ENCODE measurements at regions not wholly inside any gene's neighbourhood (a gene's known extent, or its start where the extent isn't known, plus 50 kb on each side); places are given as distances from the start of the nearest gene placed in this dataset.
A peak's percentile ranks its signal among the peaks of the same experiment; 100 is the strongest.
"Not testable (repeated sequence)": the region's sequence is repeated elsewhere in the genome, so short reads cannot be mapped to it uniquely, and the experiment has no call there.

- DNase-seq; intact Hi-C loops (cut with DNase I): not testable (repeated sequence)
These were observed 82.5 kb downstream of the POTEH start for GRCh38 chr22:15772337-15772736.

- intact Hi-C loops (cut with DNase I); DNase-seq: not testable (repeated sequence)
These were observed 85.3 kb downstream of the POTEH start for GRCh38 chr22:15775118-15775517.

- DNase-seq, result peak in 5 of 42 donors; percentile 10 to 42 (median 27)
- intact Hi-C loops (cut with DNase I), result not testable (repeated sequence)
These were observed 86.1 kb downstream of the POTEH start for GRCh38 chr22:15775670-15776669.

- DNase-seq; intact Hi-C loops (cut with DNase I): not testable (repeated sequence)
These were observed 86.9 kb downstream of the POTEH start for GRCh38 chr22:15776727-15777126.

- not testable (repeated sequence) for DNase-seq
These were observed 87.3 kb downstream of the POTEH start for GRCh38 chr22:15777150-15777549.

GRCh38 chr22:15777557-15777956, 87.7 kb downstream of the POTEH start:
- intact Hi-C loops (cut with DNase I); DNase-seq: not testable (repeated sequence)

More at GRCh38 chr22:15777150-15777549, 87.3 kb downstream of the POTEH start:
- intact Hi-C loops (cut with DNase I), result not testable (repeated sequence)

GRCh38 chr22:15778366-15778765, 88.5 kb downstream of the POTEH start:
- peak in 7 of 42 donors; percentile 9 to 45 (median 16) for DNase-seq
- intact Hi-C loops (cut with DNase I), result not testable (repeated sequence)

- intact Hi-C loops (cut with DNase I); DNase-seq: not testable (repeated sequence)
These were observed 91.8 kb downstream of the POTEH start for GRCh38 chr22:15781652-15782051.

- DNase-seq; intact Hi-C loops (cut with DNase I): not testable (repeated sequence)
These were observed 93.1 kb downstream of the POTEH start for GRCh38 chr22:15782933-15783332.

- DNase-seq; intact Hi-C loops (cut with DNase I): not testable (repeated sequence)
These were observed 94.7 kb downstream of the POTEH start for GRCh38 chr22:15784383-15785085.

GRCh38 chr22:15786942-15787733, 97.3 kb downstream of the POTEH start:
- intact Hi-C loops (cut with DNase I); DNase-seq: not testable (repeated sequence)

- intact Hi-C loops (cut with DNase I); DNase-seq: not testable (repeated sequence)
These were observed 101.7 kb downstream of the POTEH start for GRCh38 chr22:15791557-15791956.

- DNase-seq; intact Hi-C loops (cut with DNase I): not testable (repeated sequence)
These were observed 110.1 kb downstream of the POTEH start for GRCh38 chr22:15799935-15800334.

GRCh38 chr22:15811141-15811540, 121.3 kb downstream of the POTEH start:
- intact Hi-C loops (cut with DNase I), result not testable (repeated sequence)
- DNase-seq, result peak in 10 of 42 donors; percentile 1 to 42 (median 8)

- DNase-seq; intact Hi-C loops (cut with DNase I): not testable (repeated sequence)
These were observed 126.0 kb downstream of the POTEH start for GRCh38 chr22:15815783-15816182.

GRCh38 chr22:15816470-15816869, 126.6 kb downstream of the POTEH start:
- intact Hi-C loops (cut with DNase I); DNase-seq: not testable (repeated sequence)

GRCh38 chr22:15817264-15817663, 127.4 kb downstream of the POTEH start:
- intact Hi-C loops (cut with DNase I); DNase-seq: not testable (repeated sequence)

GRCh38 chr22:15819886-15820285, 130.1 kb downstream of the POTEH start:
- DNase-seq; intact Hi-C loops (cut with DNase I): not testable (repeated sequence)

GRCh38 chr22:15821088-15821487, 131.3 kb downstream of the POTEH start:
- intact Hi-C loops (cut with DNase I); DNase-seq: not testable (repeated sequence)

Measured in head of caudate nucleus (tissue), 42 donors.